A549 (cell line): ENCODE measurements at regions not wholly inside any gene's neighbourhood (a gene's known extent, or its start where the extent isn't known, plus 50 kb on each side); places are given as distances from the start of the nearest gene placed in this dataset.

ENCODE experiments used
- CHD4 ChIP-seq: fragments of 200-600 bp; sonication (generic); IDR thresholded peaks from 2 replicates; pipeline ENCODE4 v1.6.1; 2016; ENCODE audit warnings: antibody characterized with exemption, mild to moderate bottlenecking, borderline replicate concordance
- RCOR1 ChIP-seq: fragments of 150-350 bp; IDR thresholded peaks from 2 replicates; pipeline ENCODE4 v1.6.1; 2014; ENCODE audit warnings: antibody characterized with exemption, low read length, low read depth

DNA sequence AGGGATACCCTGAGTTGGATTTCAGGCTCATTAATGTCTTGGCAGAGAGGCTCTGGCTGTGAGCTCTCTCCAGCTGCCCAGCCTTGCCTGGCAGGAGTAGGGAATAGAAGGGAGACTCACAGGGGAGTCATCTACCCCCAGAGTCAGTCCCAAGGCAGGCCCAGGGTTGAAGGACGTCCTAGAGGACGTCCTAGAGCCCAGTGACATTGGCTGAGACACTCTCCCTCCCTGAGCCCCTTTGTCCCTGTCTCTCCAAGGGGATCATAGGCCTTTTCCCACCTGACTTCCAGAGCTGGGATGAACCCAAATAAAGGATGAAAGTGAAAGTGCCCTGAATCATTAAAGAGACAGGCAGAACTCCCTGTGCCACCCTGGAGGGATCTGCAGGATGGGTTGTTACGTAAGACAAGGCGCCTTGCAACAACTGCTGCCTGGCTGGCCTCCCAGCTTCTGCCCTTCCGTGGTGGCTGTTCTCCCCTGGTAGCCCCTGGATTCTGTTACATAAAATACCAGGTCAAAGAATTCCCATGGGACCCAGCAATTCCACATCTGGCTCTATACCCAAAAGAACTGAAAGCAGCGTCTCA is 53.6 kb upstream of the SIRPA start:
- TF ChIP-seq CHD4 (no peak), RCOR1 (no peak)
